GM12874 (cell line): ENCODE measurements at regions not wholly inside any gene's neighbourhood (a gene's known extent, or its start where the extent isn't known, plus 50 kb on each side); places are given as distances from the start of the nearest gene placed in this dataset.

Experiments used
- TF ChIP-seq, protein P1 (sequence below): IDR thresholded peaks from 2 replicates; pipeline ENCODE4 v1.5.1; 2011; ENCODE audit warnings: low read depth, mild to moderate bottlenecking, control low read depth, low read length, moderate library complexity; ENCODE audit not compliant: insufficient read depth

DNA sequence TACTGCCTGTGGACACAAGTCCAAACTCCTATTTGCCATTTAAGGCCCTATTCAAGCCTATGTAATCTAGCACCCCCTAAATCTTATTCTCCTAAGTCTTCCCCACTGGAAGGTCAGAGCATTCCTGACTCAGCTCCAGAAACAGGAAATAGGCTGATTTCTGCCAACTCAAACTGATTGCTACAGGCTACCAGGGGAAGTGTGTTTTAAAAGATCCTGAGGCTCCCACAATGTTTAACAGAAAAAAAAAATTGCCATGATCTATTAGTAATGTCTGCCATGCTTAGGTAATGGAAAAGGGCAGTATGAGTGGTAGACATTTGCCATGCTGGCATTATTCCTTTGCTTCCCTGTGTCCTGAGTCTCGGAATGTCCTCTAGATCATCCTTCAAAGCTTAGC lies 65.8 kb upstream of the BRINP1 start:
- TF ChIP-seq, protein P1, sequence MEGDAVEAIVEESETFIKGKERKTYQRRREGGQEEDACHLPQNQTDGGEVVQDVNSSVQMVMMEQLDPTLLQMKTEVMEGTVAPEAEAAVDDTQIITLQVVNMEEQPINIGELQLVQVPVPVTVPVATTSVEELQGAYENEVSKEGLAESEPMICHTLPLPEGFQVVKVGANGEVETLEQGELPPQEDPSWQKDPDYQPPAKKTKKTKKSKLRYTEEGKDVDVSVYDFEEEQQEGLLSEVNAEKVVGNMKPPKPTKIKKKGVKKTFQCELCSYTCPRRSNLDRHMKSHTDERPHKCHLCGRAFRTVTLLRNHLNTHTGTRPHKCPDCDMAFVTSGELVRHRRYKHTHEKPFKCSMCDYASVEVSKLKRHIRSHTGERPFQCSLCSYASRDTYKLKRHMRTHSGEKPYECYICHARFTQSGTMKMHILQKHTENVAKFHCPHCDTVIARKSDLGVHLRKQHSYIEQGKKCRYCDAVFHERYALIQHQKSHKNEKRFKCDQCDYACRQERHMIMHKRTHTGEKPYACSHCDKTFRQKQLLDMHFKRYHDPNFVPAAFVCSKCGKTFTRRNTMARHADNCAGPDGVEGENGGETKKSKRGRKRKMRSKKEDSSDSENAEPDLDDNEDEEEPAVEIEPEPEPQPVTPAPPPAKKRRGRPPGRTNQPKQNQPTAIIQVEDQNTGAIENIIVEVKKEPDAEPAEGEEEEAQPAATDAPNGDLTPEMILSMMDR: no peak

DNA sequence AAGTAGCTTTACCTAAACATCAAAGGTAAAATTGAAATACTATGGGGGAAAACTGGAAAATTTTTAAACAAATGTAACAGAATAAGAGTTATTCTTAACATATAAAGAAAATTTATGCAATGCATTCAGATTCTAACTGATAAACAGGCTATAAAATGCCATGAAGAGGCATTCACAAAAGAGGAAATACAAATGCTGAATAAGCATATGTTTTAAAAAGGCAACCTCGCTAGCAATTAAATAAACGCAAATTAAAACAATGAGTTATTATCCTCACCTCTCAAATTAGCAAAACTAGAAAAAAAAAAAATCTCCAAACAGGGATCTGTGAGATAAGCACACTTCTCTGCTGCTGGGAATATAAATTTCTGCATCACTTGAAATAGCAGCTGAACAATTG lies 63.2 kb upstream of the BRINP1 start:
- TF ChIP-seq, protein P1: no peak

DNA sequence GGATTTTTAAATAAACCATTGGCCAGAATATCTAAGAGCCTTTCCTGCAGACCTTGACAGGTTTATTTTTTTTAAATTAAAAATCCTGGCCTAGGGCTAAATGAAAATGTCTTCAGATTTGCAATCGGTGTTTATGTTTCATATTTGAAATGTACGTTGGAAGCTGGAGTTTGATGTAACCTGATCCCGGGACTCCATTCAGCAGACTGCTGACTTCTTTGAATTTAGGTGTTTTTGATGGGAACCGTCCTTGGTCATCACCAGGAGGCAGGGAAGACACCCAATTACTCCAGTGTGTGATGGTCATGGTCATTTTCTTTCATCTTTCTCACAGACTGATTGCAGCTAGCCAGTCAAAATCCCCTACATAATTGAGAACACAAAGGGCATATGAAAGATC lies 60.1 kb upstream of the BRINP1 start:
- TF ChIP-seq, protein P1: no peak

DNA sequence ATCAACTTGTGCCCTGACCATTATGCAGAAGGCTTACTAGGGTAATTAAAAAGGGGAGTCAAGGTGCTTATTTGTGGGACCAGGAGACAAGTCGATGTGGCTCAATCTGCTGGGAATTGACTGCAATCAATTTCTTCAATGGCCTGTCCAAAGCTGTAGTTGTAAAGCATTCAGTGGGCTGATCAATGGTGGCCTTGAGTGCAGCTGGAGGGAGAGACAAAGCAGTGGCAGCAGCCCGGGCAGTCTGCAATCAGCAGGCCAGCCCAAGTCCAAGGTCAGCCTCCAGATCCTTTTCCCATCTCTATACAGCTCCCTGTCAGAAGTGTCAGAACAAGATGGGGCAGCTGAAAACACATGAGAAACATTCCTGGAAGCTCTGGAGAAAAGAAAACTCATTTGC lies 51.0 kb upstream of the BRINP1 start:
- TF ChIP-seq, protein P1: no peak
